ENCODE measurements at regions not wholly inside any gene's neighbourhood (a gene's known extent, or its start where the extent isn't known, plus 50 kb on each side); places are given as distances from the start of the nearest gene placed in this dataset.
"Not testable (repeated sequence)": the region's sequence is repeated elsewhere in the genome, so short reads cannot be mapped to it uniquely, and the experiment has no call there.

GRCh38 chr2:47964277-47964676 is 58.0 kb upstream of the FBXO11 start:
- DNase-seq, result no peak

GRCh38 chr2:47964722-47965434 is 58.6 kb upstream of the FBXO11 start:
- DNase-seq, result no peak

GRCh38 chr2:47976728-47977127 is 70.4 kb upstream of the FBXO11 start:
- not testable (repeated sequence) for DNase-seq

- DNase-seq, result no peak
Observed at GRCh38 chr2:47984041-47984440, 77.7 kb upstream of the FBXO11 start.

- DNase-seq, result no peak
Observed at GRCh38 chr2:47990503-47990902, 84.2 kb upstream of the FBXO11 start.

DNA sequence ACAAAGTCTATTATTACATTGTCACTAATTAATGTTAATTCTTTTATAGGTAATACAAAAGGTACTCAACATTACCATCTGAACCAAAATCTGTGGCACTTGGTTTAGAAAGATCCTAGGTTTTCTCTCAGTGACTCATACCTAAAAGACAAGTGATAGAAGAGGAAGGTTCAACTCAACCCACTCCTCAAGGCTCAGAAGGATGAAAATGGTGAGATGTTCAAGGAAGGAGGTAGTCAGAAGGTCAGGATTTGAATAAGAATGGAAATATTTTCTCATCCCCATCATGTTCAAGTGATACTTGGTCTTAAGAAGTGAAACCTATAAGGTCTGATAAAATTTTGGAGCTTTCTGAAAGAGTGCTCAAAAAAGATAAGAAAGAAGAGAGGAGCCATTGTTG is 86.4 kb upstream of the FBXO11 start:
- no peak for DNase-seq

DNA sequence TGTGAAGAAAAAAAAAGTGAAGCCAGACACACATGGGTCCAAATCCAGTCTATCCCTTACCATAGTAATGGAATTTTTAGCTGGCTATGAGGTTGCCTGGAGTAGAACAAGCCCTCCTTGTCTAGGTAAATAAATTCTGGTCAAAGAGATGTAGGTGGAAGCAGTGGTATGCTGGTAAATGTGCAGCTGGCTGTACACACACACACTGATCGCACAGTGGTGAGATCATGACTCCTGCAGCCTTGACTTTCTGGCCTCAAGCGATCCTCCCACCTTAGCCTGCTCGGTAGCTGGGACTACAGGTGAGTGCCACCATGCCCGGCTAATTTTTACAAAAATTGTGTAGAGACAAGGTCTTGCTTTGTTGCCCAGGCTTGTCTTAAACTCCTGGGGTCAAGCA is 90.5 kb upstream of the FBXO11 start:
- DNase-seq, result no peak

GRCh38 chr2:47999512-47999911 is 93.2 kb upstream of the FBXO11 start:
- no peak for DNase-seq

GRCh38 chr2:48001498-48001897 is 95.2 kb upstream of the FBXO11 start:
- DNase-seq, result no peak

GRCh38 chr2:48006094-48006493 is 99.8 kb upstream of the FBXO11 start:
- no peak for DNase-seq

DNA sequence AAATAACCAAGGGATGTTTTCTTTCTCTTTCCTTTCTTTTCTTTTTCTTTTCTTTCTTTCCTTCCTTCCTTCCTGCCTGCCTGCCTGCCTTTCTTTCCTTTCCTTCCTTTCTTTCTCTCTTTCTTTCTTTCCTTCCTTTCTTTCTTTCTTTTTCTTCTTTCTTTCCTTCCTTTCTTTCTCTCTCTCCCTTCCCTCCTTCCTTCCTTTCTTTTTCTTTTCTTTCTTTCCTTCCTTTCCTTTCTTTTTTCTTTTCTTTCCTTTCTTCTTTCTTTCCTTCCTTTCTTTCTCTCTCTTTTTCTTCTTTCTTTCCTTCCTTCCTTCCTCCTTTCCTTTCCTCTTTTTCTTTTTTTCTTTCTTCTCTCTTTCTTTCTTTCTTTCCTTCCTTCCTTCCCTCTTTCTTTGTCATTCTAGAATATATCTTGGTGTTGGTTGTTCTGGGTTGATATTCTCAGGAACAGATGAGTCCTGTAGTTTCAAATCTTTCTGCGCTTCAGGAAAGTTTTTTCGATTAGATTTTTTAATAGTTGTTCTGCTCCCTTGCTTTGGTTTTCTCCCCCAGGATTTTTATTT is 101.5 kb upstream of the FBXO11 start:
- no peak for DNase-seq

DNA sequence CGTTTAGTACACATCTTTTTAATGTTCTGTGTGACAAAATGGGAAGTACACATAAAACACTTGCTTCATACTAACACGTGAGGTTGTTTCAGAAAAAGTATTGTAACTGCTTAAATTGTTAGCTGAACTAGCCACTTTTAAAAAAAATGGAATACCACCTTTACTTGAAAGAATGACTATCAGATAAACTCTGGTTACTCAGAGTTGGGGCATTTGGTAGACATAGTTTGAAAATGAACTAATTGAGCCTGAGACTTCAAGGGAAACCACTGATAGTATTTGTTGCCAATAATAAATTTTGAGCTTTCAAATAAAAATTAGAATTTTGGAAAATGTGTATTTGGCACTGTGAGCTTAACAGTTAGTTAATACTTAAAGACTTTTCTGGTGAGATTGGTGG is 103.0 kb upstream of the FBXO11 start:
- DNase-seq, result no peak

GRCh38 chr2:48015421-48015820 is 109.1 kb upstream of the FBXO11 start:
- no peak for DNase-seq

- DNase-seq, result no peak
Observed at GRCh38 chr2:48016225-48017019, 110.1 kb upstream of the FBXO11 start.

DNA sequence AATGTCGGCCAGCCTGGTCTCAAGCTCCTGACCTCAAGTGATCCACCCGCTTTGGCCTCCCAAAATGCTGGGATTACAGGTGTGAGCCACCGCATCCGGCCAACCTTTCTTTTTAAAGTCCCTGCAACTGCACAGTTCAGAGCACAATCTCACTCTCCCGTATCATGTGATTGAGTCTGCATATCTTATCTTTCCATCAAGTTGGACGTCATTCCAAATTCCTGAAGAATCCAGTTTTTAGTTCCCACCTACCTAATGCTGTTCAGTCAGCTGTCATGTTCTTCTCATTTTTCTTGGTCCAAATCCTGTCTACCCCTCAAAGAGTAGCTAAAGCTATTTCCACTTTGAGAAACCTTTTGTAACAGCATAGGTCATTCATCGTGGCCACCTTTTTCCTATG is 110.8 kb upstream of the FBXO11 start:
- DNase-seq, result no peak

DNA sequence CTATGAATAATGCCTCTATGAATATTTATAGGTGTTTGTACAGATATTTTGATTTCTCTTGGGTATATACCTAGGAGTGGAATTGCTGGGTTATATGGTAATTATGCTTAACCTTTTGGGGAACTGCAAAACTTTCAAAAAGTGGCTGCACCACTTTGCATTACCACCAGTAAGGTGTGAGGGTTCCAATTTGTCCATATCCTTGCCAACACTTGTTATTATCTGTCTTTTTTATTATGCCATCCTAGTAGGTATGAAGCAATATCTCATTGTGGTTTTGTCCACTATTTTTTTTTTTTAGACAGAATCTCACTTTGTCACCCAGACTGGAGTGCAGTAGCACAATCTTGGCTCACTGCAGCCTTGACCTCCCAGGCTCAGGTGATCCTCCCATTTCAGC is 112.2 kb upstream of the FBXO11 start:
- no peak for DNase-seq

- DNase-seq, result no peak
Observed at GRCh38 chr2:48026865-48027264, 120.6 kb upstream of the FBXO11 start.

GRCh38 chr2:48032765-48033164 is 126.5 kb upstream of the FBXO11 start:
- DNase-seq, result no peak

GRCh38 chr2:48034295-48034694 is 128.0 kb upstream of the FBXO11 start:
- DNase-seq, result no peak

DNA sequence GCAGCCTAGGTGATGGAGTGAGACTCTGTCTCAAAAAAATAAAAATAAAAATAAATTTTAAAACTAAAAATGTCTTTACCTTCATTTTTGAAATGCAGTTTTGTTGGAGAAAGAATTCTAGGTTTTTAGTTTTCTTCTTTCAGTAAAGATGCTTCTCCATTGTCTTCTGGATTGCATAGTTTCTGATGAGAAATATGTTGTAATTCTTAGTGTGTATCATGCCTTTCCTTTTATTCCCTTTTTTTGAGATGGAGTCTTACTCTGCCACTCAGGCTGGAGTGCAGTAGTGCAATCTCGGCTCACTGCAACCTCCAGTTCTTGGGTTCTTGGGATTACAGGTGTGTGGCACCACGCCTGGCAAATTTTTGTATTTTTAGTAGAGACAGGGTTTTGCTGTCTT is 130.0 kb upstream of the FBXO11 start:
- no peak for DNase-seq

DNA sequence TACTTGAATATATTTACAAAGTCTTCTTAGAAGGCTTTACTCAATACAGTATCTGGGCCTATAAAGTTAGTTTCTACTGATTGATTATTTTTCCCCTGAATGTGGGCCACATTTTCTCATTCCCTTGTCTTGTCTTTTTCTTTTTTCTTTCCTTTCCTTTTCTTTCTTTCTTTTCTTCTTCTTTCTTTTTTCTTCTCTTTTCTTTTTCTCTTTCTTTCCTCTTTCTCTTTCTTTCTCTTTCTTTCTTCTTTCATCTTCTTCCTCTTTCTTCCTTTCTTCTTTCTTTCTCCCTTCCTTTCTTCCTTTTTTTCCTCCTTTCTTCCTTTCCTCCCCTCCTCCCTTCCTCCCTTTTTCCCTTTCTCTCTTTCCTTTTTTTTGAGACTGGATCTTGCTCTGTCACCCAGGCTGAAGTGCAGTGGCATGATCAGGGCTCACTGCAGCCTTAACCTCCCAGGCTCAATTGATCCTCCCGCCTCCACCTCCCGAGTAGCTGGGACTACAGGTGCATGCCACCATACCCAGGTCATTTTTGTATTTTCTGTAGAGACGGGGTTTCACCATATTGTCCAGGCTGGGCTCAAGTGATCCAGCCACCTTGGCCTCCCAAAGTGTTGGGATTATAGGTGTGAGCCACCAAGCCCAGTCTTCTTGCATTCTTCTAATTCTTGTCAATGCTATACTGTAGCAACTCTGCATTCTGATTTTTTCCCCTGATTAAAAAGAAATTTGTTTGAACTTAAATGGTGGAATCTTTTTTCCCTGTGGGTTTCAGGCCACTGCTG is 133.1 kb upstream of the FBXO11 start:
- no peak for DNase-seq

GRCh38 chr2:48043131-48043700 is 136.9 kb upstream of the FBXO11 start:
- DNase-seq, result peak; percentile 80

DNA sequence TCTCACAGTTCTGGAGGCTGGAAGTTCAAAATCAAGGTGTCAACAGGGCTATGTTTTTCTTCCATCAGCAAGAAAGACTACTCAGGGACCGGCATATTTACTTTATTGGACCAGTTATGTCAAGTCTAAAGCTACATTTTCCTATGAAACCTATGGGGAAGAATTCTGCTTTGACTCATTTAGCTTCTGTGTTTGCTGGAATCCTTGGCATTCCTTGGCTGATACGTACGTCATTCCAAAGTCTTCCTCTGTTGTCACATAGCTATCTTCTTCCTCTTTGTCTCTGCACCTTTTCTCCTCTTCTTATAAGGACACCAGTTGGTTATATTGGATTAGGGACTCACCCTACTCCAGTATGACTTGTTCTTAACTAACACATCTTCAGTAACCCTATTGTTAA is 137.4 kb upstream of the FBXO11 start:
- DNase-seq, result no peak

Measured in islet precursor cell (in vitro differentiated cells).